WI38 (cell line): ENCODE measurements at regions not wholly inside any gene's neighbourhood (a gene's known extent, or its start where the extent isn't known, plus 50 kb on each side); places are given as distances from the start of the nearest gene placed in this dataset.

Experiments used
- H3K4me3 ChIP-seq: 2 replicates; pipeline ENCODE4 v1.5.1; 2011; ENCODE audit warnings: low read depth, mild to moderate bottlenecking, control low read depth, low read length
- CTCF ChIP-seq: IDR thresholded peaks from 2 replicates; pipeline ENCODE4 v1.5.1; 2012; ENCODE audit warnings: low read depth, mild to moderate bottlenecking, control low read depth, low read length

DNA sequence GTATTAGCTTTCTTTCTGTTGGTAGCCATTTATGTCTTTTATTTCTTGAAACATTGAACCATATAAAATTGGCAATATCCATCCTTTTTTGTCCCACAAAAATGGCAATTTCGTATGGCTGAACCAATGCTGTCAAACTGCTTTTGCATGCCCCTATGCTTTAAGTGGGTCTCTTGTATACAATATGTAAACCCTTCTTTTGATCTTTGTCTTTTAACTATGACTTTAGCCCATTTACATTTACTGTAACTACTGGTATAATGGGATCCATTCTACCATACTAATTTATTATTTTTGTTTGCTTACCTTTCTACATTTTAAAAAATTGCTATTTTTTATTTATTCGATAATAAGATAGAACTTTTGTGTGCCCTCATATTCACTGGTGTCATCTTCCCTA, 93.4 kb downstream of the TENT4A start:
- H3K4me3 ChIP-seq = no peak overlapping the region
- TF ChIP-seq CTCF = no peak

DNA sequence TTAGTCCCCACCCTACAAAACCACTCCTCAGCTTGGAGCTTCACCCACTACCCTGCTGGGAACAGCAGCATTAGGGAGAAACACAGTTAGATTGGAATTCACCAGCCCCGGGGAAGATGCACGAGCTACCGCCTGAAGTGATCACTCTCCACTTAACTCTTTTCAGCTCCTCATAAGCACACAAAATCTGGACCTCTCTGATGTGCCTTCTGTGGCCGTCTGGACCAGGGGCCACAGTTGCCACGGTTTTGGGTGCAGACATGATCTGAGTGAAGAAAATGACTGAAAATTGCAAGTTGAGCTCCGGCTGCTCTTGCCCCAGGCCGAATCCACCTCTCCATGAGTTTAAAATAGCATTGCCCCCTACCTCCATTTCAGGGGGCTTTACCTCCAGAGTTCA, 95.2 kb downstream of the TENT4A start:
- no peak for TF ChIP-seq CTCF
- no peak overlapping the region for H3K4me3 ChIP-seq

- no peak for TF ChIP-seq CTCF
- H3K4me3 ChIP-seq = no peak overlapping the region
Observed at GRCh38 chr5:6810641-6811405, 97.6 kb downstream of the TENT4A start.

DNA sequence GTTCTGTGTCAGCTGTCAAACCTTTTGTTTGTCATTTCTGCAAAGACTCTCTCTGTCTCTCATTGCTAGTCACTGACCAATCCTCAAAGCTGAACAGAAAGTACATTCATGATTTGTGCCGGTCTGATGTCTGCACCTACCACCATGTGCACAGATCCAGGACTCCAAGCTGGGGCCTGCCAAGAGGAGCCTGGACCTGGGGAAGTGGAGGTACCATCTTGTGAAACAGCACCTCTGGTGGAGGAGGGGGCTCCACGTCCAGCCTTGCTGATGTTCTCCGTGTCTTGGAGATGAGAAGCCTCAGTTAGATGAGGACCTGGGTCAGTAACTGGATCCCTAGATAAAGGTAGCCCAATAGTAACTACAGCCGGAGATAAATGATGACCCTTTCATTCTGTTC, 98.9 kb downstream of the TENT4A start:
- no peak overlapping the region for H3K4me3 ChIP-seq
- TF ChIP-seq CTCF = no peak

GRCh38 chr5:6812800-6813731, 99.8 kb downstream of the TENT4A start:
- no peak overlapping the region for H3K4me3 ChIP-seq
- no peak for TF ChIP-seq CTCF

DNA sequence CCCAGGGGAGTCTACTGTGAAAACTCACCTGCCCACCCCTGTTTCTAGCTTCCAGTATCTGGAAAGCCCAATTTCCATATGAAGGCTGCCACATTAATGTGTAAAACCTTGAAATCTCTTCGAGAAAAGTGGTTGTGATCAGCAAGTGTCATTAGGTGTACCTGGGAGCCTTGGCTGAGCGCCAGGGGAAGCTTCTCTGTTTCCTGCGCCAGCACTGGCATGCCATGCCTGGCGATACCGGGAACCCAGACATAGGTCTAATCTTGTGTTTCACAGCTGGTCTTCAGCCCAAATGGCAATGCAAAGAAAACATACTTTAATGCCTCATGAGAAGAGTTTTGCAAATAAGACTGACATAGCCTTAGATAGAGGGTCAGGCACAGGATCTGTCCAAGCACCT, 101.6 kb downstream of the TENT4A start:
- H3K4me3 ChIP-seq = no peak overlapping the region
- no peak for TF ChIP-seq CTCF
